Smooth muscle cell (in vitro differentiated cells): ENCODE measurements at regions not wholly inside any gene's neighbourhood (a gene's known extent, or its start where the extent isn't known, plus 50 kb on each side); places are given as distances from the start of the nearest gene placed in this dataset.

ENCODE experiments used
- DNase-seq: peaks from one replicate; lab custom pipeline; 2025; ENCODE audit not compliant: unreplicated experiment; lab: John Stamatoyannopoulos, UW
- H2AFZ ChIP-seq: fragments of 200-600 bp; sonication (generic); 2 replicates; pipeline ENCODE4 v1.6.0; 2016; ENCODE audit warnings: antibody characterized with exemption, low read depth, mild to moderate bottlenecking
- H3F3A ChIP-seq: fragments of 200-600 bp; sonication (generic); 2 replicates; pipeline ENCODE4 v1.6.0; 2017; ENCODE audit warnings: antibody characterized with exemption, low read depth
- H3K27ac ChIP-seq: fragments of 200-600 bp; sonication (generic); 2 replicates; pipeline ENCODE4 v1.5.1; 2016; ENCODE audit warnings: low read depth, mild to moderate bottlenecking
- H3K27me3 ChIP-seq: fragments of 200-600 bp; sonication (generic); 2 replicates; pipeline ENCODE4 v1.6.1; 2016; ENCODE audit warnings: low read depth, mild to moderate bottlenecking
- H3K36me3 ChIP-seq: fragments of 200-600 bp; sonication (generic); 2 replicates; pipeline ENCODE4 v1.5.1; 2016; ENCODE audit warnings: low read depth
- H3K4me1 ChIP-seq: fragments of 200-600 bp; sonication (generic); 2 replicates; pipeline ENCODE4 v1.5.1; 2016; ENCODE audit warnings: low read depth
- H3K4me2 ChIP-seq: fragments of 200-600 bp; sonication (generic); 2 replicates; pipeline ENCODE4 v1.6.0; 2016; ENCODE audit warnings: mild to moderate bottlenecking
- H3K4me3 ChIP-seq: fragments of 200-600 bp; sonication (generic); 2 replicates; pipeline ENCODE4 v1.5.1; 2016; ENCODE audit warnings: mild to moderate bottlenecking
- H3K79me2 ChIP-seq: fragments of 200-600 bp; sonication (generic); 2 replicates; pipeline ENCODE4 v1.6.0; 2016; ENCODE audit warnings: low read depth, mild to moderate bottlenecking
- H3K9ac ChIP-seq: fragments of 200-600 bp; sonication (generic); 2 replicates; pipeline ENCODE4 v1.6.0; 2016; ENCODE audit warnings: low read depth
- H3K9me3 ChIP-seq: fragments of 200-600 bp; sonication (generic); replicated peaks from 2 replicates; pipeline ENCODE4 v1.5.1; 2016; ENCODE audit warnings: low read depth
- H4K20me1 ChIP-seq: fragments of 200-600 bp; sonication (generic); 2 replicates; pipeline ENCODE4 v1.6.0; 2016; ENCODE audit warnings: low read depth
- CTCF ChIP-seq: fragments of 200-600 bp; sonication (generic); IDR thresholded peaks from 2 replicates; pipeline ENCODE4 v1.5.1; 2017; ENCODE audit warnings: borderline replicate concordance, mild to moderate bottlenecking, antibody characterized with exemption; ENCODE audit not compliant: insufficient read depth, poor library complexity, severe bottlenecking
- WGBS: methylation state at CpG from one replicate; pipeline ENCODE4 v1.1.7; 2016; ENCODE audit warnings: low lambda C conversion rate; 5-methylcytosine and 5-hydroxymethylcytosine counted together

- Histone ChIP-seq H3K4me1 (no peaks in the 10 kb centered on the region), H3K27ac (no peak overlapping the region), H3K36me3 (no peaks in the 10 kb centered on the region), H3K9ac (no peak overlapping the region), H3K27me3 (no peaks in the 10 kb centered on the region), H4K20me1 (no peaks in the 10 kb centered on the region), H3K4me2 (no peak overlapping the region), H3K4me3 (no peak overlapping the region), H3K79me2 (no peaks in the 10 kb centered on the region), H2AFZ (no peak overlapping the region), H3K9me3 (no peaks in the 10 kb centered on the region), H3F3A (no peaks in the 10 kb centered on the region)
- DNase-seq = no peak
- 65% methylated on average over 3 of the region's 3 CpGs for WGBS
- no peak for TF ChIP-seq CTCF
These were observed 988.3 kb upstream of the GYPC start for GRCh38 chr2:125667630-125668029.

DNA sequence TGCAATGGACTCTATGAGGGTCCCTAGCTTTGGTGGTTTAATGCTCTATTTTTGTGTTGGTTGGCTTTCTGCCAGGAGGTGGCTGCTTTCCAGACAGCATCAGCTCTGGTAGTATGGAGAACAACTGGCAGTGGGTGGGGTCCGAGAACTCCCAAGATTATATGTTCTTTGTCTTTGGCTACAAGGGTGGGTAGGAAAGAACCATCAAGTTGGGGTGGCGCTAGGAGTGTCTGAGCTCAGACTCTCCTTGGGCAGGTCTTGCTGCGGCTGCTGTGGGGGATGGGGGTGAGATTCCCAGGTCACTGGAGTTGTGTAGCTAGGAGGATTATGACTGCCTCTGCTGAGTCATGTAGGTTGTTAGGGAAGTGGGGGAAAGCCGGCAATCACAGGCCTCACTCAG is 976.1 kb upstream of the GYPC start:
- no peaks in the 10 kb centered on the region for H3F3A ChIP-seq
- H3K4me1 ChIP-seq = no peaks in the 10 kb centered on the region
- H3K9ac ChIP-seq = no peak overlapping the region
- no peaks in the 10 kb centered on the region for H4K20me1 ChIP-seq
- H3K79me2 ChIP-seq = no peaks in the 10 kb centered on the region
- no peak for TF ChIP-seq CTCF
- DNase-seq = no peak
- H3K4me3 ChIP-seq = no peak overlapping the region
- no peaks in the 10 kb centered on the region for H3K36me3 ChIP-seq
- no peak overlapping the region for H3K27ac ChIP-seq
- no peak overlapping the region for H3K4me2 ChIP-seq
- no peaks in the 10 kb centered on the region for H3K9me3 ChIP-seq
- no peak overlapping the region for H2AFZ ChIP-seq
- WGBS = 38% methylated on average over 4 of the region's 4 CpGs
- H3K27me3 ChIP-seq = no peaks in the 10 kb centered on the region

DNA sequence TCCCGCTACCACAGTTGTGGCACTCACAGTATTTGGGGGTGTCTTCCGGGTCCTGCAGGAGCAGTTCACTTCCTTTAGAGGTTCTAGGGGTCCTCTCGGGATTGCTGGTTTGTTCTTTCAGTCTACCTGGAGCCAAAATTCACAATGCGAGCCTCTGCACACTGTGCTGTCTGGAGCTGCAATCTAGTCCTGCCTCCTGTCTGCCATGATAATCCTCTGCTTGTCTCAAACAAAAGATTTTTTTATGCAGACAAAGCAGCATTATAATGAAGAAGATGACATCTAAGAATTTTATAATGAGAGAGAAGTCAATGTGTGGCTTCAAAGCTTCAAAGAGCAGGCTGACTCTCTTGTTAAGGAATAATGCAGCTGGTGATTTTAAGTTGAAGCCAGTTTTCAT is 975.1 kb upstream of the GYPC start:
- Histone ChIP-seq H3K4me3 (no peak overlapping the region), H3K9ac (no peak overlapping the region), H3K27ac (no peak overlapping the region), H3K4me2 (no peak overlapping the region), H3K9me3 (no peaks in the 10 kb centered on the region), H3K4me1 (no peaks in the 10 kb centered on the region), H3K36me3 (no peaks in the 10 kb centered on the region), H4K20me1 (no peaks in the 10 kb centered on the region), H3F3A (no peaks in the 10 kb centered on the region), H3K79me2 (no peaks in the 10 kb centered on the region), H2AFZ (no peak overlapping the region), H3K27me3 (no peaks in the 10 kb centered on the region)
- WGBS = 88% methylated on average over 4 of the region's 4 CpGs
- TF ChIP-seq CTCF = no peak
- DNase-seq = no peak

DNA sequence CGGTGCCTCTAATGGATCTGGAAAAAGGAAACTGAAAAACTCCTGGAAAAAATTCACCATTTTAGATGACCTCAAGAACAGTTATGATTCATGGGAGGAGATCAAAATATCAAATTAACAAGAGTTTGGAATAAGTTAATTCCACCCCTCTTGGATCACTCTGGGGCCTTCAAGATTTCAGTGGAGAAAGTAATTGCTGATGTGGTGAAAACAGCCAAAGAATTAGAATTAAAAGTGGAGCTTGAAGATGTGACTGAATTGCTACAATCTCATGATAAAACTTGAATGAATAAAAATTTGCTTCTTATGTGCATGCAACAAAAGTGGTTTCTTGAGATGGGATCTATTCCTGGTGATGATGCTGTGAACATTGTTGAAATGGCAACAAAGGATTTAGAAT is 974.4 kb upstream of the GYPC start:
- H3K9ac ChIP-seq = no peak overlapping the region
- H4K20me1 ChIP-seq = no peaks in the 10 kb centered on the region
- no peaks in the 10 kb centered on the region for H3F3A ChIP-seq
- no peaks in the 10 kb centered on the region for H3K27me3 ChIP-seq
- H3K9me3 ChIP-seq = no peaks in the 10 kb centered on the region
- no peaks in the 10 kb centered on the region for H3K79me2 ChIP-seq
- no peaks in the 10 kb centered on the region for H3K4me1 ChIP-seq
- no peak overlapping the region for H3K4me3 ChIP-seq
- H3K27ac ChIP-seq = no peak overlapping the region
- no peak for DNase-seq
- no peak for TF ChIP-seq CTCF
- WGBS = 89% methylated on average over 1 of the region's 1 CpG
- no peak overlapping the region for H3K4me2 ChIP-seq
- no peaks in the 10 kb centered on the region for H3K36me3 ChIP-seq
- H2AFZ ChIP-seq = no peak overlapping the region
